CD14-positive monocyte (primary cell): ENCODE measurements at regions not wholly inside any gene's neighbourhood (a gene's known extent, or its start where the extent isn't known, plus 50 kb on each side); places are given as distances from the start of the nearest gene placed in this dataset.

Source experiments
- DNase-seq, 3 donors: peaks; one replicate each; pipeline ENCODE4 v3.0.0-alpha.2; 2011 to 2022
- H2AFZ ChIP-seq: 2 replicates; pipeline ENCODE4 v1.6.0; 2012; ENCODE audit warnings: mild to moderate bottlenecking, low read depth, low read length, inconsistent platforms; ENCODE audit not compliant: insufficient read depth, poor library complexity, severe bottlenecking
- H3K27ac ChIP-seq, 2 donors: 1 replicate in 1 of 2; 2 replicates in 1 of 2; pipeline ENCODE4 v1.5.1; 2012 to 2013; ENCODE audit warnings: low read length in 2 of 2, control low read depth in 1 of 2, inconsistent platforms in 1 of 2, low read depth in 1 of 2, mild to moderate bottlenecking in 1 of 2
- H3K27me3 ChIP-seq, 2 donors: one replicate each; pipeline versions ENCODE4 v1.6.0 to v1.6.1; 2011 to 2013; ENCODE audit warnings: low read length in 2 of 2; ENCODE audit not compliant: control insufficient read depth in 2 of 2, insufficient read depth in 2 of 2
- H3K36me3 ChIP-seq, 2 donors: replicated peaks in 1 of 2; 1 replicate in 1 of 2; 2 replicates in 1 of 2; pipeline versions ENCODE4 v1.5.1 to v1.6.1; 2012 to 2013; ENCODE audit warnings: low read length in 2 of 2, control low read depth in 1 of 2, inconsistent platforms in 1 of 2, mild to moderate bottlenecking in 1 of 2; ENCODE audit not compliant: insufficient read depth in 2 of 2, control insufficient read depth in 1 of 2
- H3K4me1 ChIP-seq, 2 donors: 1 replicate in 1 of 2; 2 replicates in 1 of 2; pipeline versions ENCODE4 v1.5.1 to v1.6.1; 2012 to 2013; ENCODE audit warnings: low read length in 2 of 2, control low read depth in 1 of 2, inconsistent platforms in 1 of 2, mild to moderate bottlenecking in 1 of 2, moderate library complexity in 1 of 2; ENCODE audit not compliant: insufficient read depth in 2 of 2, control insufficient read depth in 1 of 2
- H3K4me2 ChIP-seq: replicated peaks from 2 replicates; pipeline ENCODE3; 2012; ENCODE audit warnings: low read length, moderate library complexity, mild to moderate bottlenecking; ENCODE audit not compliant: poor library complexity, severe bottlenecking; ENCODE audit errors: extremely low read depth
- H3K4me3 ChIP-seq, 3 experiments: fragments of 200-600 bp in 1 of 3; sonication (generic) in 1 of 3; replicated peaks in 1 of 3; 1 replicate in 2 of 3; 2 replicates in 1 of 3; pipeline ENCODE4 v1.5.1; 2011 to 2013; ENCODE audit warnings: low read length in 3 of 3, mild to moderate bottlenecking in 3 of 3, control low read depth in 2 of 3, low read depth in 2 of 3, inconsistent platforms in 1 of 3, moderate library complexity in 1 of 3
- H3K79me2 ChIP-seq: 2 replicates; pipeline ENCODE4 v1.6.0; 2012; ENCODE audit warnings: mild to moderate bottlenecking, control low read depth, inconsistent platforms, low read length, moderate library complexity; ENCODE audit not compliant: insufficient read depth
- H3K9ac ChIP-seq: 2 replicates; pipeline ENCODE4 v1.6.0; 2017; ENCODE audit warnings: low read length, mild to moderate bottlenecking; ENCODE audit not compliant: insufficient read depth, poor library complexity, severe bottlenecking
- H3K9me3 ChIP-seq, 2 donors: replicated peaks in 1 of 2; 1 replicate in 1 of 2; 2 replicates in 1 of 2; pipeline versions ENCODE4 v1.5.1 to v1.6.1; 2012 to 2013; ENCODE audit warnings: low read length in 2 of 2, control low read depth in 1 of 2; ENCODE audit not compliant: control insufficient read depth in 1 of 2, insufficient read depth in 1 of 2
- H4K20me1 ChIP-seq: 2 replicates; pipeline ENCODE4 v1.6.0; 2012; ENCODE audit warnings: mild to moderate bottlenecking, low read length, control low read depth, moderate library complexity; ENCODE audit not compliant: insufficient read depth
- H3K27ac Mint-ChIP-seq, 7 donors: one replicate each; pipeline ENCODE4 v1.8.0; 2020; ENCODE audit warnings: mild to moderate bottlenecking in 7 of 7, mixed read lengths in 7 of 7, moderate library complexity in 6 of 7, inconsistent platforms in 2 of 7
- H3K27me3 Mint-ChIP-seq, 3 donors: one replicate each; pipeline ENCODE4 v1.8.0; 2021 to 2022; ENCODE audit warnings: low read depth in 3 of 3, mild to moderate bottlenecking in 3 of 3, mixed read lengths in 3 of 3, moderate library complexity in 3 of 3, inconsistent platforms in 1 of 3
- H3K36me3 Mint-ChIP-seq, 2 donors: one replicate each; pipeline ENCODE4 v1.8.0; 2020; ENCODE audit warnings: mixed read lengths in 2 of 2, inconsistent platforms in 1 of 2, mild to moderate bottlenecking in 1 of 2
- H3K4me1 Mint-ChIP-seq: one replicate; pipeline ENCODE4 v1.8.0; 2020; ENCODE audit warnings: mild to moderate bottlenecking, mixed read lengths
- H3K4me3 Mint-ChIP-seq, 2 donors: one replicate each; pipeline ENCODE4 v1.8.0; 2020; ENCODE audit warnings: mild to moderate bottlenecking in 2 of 2, mixed read lengths in 2 of 2, moderate library complexity in 1 of 2
- H3K9me3 Mint-ChIP-seq, 7 donors: one replicate each; pipeline ENCODE4 v1.8.0; 2020 to 2022; ENCODE audit warnings: mixed read lengths in 7 of 7, mild to moderate bottlenecking in 6 of 7, moderate library complexity in 6 of 7, inconsistent platforms in 2 of 7
- CTCF ChIP-seq: fragments of 200-600 bp; IDR thresholded peaks from one replicate; pipeline ENCODE4 v1.8.0; 2022; ENCODE audit warnings: antibody characterized with exemption, mild to moderate bottlenecking
- WGBS: methylation state at CpG from one replicate; pipeline ENCODE4 v1.1.5; 2013; ENCODE audit warnings: missing lambda C conversion rate; ENCODE audit not compliant: insufficient coverage; 5-methylcytosine and 5-hydroxymethylcytosine counted together
- intact Hi-C, 2 donors: fragments of 100-400 bp; cut with micrococcal nuclease; formaldehyde crosslinking; loops; one replicate each; pipeline versions ENCODE4 v1.15.0 to v1.15.1; 2023

GRCh38 chr21:43294194-43294902 lies 125.5 kb downstream of the CRYAA start:
- no peak overlapping the region for H3K4me3 ChIP-seq
- H3K36me3 Mint-ChIP-seq = no peaks in the 10 kb centered on the region
- no peak overlapping the region for H3K9ac ChIP-seq
- no peak overlapping the region for H3K27ac Mint-ChIP-seq
- peaks cover 5 to 12% of the 10 kb centered on the region in 2 donors for H3K9me3 ChIP-seq
- no peak overlapping the region for H3K4me2 ChIP-seq
- H4K20me1 ChIP-seq = no peaks in the 10 kb centered on the region
- WGBS = 93% methylated on average over 9 of the region's 14 CpGs
- no peaks in the 10 kb centered on the region for H3K79me2 ChIP-seq
- H2AFZ ChIP-seq = no peak overlapping the region
- intact Hi-C loops = no loop called here
- no peak overlapping the region for H3K4me3 Mint-ChIP-seq
- no peak for DNase-seq
- H3K27me3 Mint-ChIP-seq = peaks cover 4 to 14% (median 4%) of the 10 kb centered on the region in 3 donors
- no peak overlapping the region for H3K27ac ChIP-seq
- no peak for TF ChIP-seq CTCF
- no peaks in the 10 kb centered on the region for H3K27me3 ChIP-seq
- peaks cover 8 to 19% (median 13%) of the 10 kb centered on the region in 7 donors for H3K9me3 Mint-ChIP-seq
- no peaks in the 10 kb centered on the region for H3K4me1 Mint-ChIP-seq
- H3K36me3 ChIP-seq = no peaks in the 10 kb centered on the region
- no peaks in the 10 kb centered on the region for H3K4me1 ChIP-seq

- intact Hi-C loops = no loop called here
- H3K9me3 Mint-ChIP-seq = peaks cover 10 to 25% (median 16%) of the 10 kb centered on the region in 7 donors
- Histone ChIP-seq H3K79me2 (no peaks in the 10 kb centered on the region), H3K36me3 (no peaks in the 10 kb centered on the region), H3K27me3 (no peaks in the 10 kb centered on the region), H2AFZ (no peak overlapping the region), H3K4me1 (no peaks in the 10 kb centered on the region), H4K20me1 (no peaks in the 10 kb centered on the region), H3K4me3 (no peak overlapping the region), H3K9me3 (peaks cover 5 to 13% of the 10 kb centered on the region in 2 donors), H3K4me2 (no peak overlapping the region), H3K27ac (no peak overlapping the region), H3K9ac (no peak overlapping the region)
- no peaks in the 10 kb centered on the region for H3K36me3 Mint-ChIP-seq
- H3K4me1 Mint-ChIP-seq = no peaks in the 10 kb centered on the region
- WGBS = no CpG with 5 or more reads among the region's 2 CpGs
- H3K27ac Mint-ChIP-seq = no peak overlapping the region
- H3K4me3 Mint-ChIP-seq = no peak overlapping the region
- no peak for TF ChIP-seq CTCF
- peaks cover 4 to 10% (median 4%) of the 10 kb centered on the region in 3 donors for H3K27me3 Mint-ChIP-seq
- DNase-seq = no peak
Measured at GRCh38 chr21:43292866-43293142, 124.0 kb downstream of the CRYAA start.
